Right atrium auricular region (tissue), 2 donors: ENCODE measurements at regions not wholly inside any gene's neighbourhood (a gene's known extent, or its start where the extent isn't known, plus 50 kb on each side); places are given as distances from the start of the nearest gene placed in this dataset.

Source experiments
- DNase-seq: peaks from one replicate; pipeline ENCODE4 v3.0.0-alpha.2; 2019; ENCODE audit warnings: low spot score
- H3K27ac ChIP-seq, 2 donors: fragments of 200-600 bp; sonication (generic); 1 replicate in 1 of 2; 2 replicates in 1 of 2; pipeline ENCODE4 v1.5.1; 2016 to 2019
- H3K27me3 ChIP-seq, 2 donors: fragments of 200-600 bp; sonication (generic); one replicate each; pipeline versions ENCODE4 v1.5.1 to v1.6.0; 2017 to 2019
- H3K36me3 ChIP-seq: fragments of 200-600 bp; sonication (generic); one replicate; pipeline ENCODE4 v1.5.1; 2016
- H3K4me1 ChIP-seq, 2 donors: fragments of 200-600 bp; sonication (generic); one replicate each; pipeline versions ENCODE4 v1.5.1 to v1.6.0; 2017 to 2019
- H3K4me3 ChIP-seq, 2 donors: fragments of 200-600 bp; sonication (generic); 1 replicate in 1 of 2; 2 replicates in 1 of 2; pipeline ENCODE4 v1.5.1; 2017 to 2019; ENCODE audit warnings: mild to moderate bottlenecking in 1 of 2, moderate library complexity in 1 of 2
- H3K9me3 ChIP-seq, 2 donors: fragments of 200-600 bp; sonication (generic); one replicate each; pipeline ENCODE4 v1.5.1; 2019
- CTCF ChIP-seq, 2 donors: fragments of 200-600 bp; sonication (generic); IDR thresholded peaks; one replicate each; pipeline ENCODE4 v1.5.1; 2019; ENCODE audit warnings: antibody characterized with exemption in 2 of 2

- DNase-seq, result no peak
- Histone ChIP-seq H3K4me3 (no peak overlapping the region), H3K27ac (no peak overlapping the region), H3K4me1 (no peaks in the 10 kb centered on the region), H3K36me3 (no peaks in the 10 kb centered on the region), H3K9me3 (peaks cover 0 to 7% of the 10 kb centered on the region in 2 donors), H3K27me3 (no peaks in the 10 kb centered on the region)
- TF ChIP-seq CTCF (IDR thresholded peaks at IDR 0.05), result no peak
Measured at GRCh38 chr9:103707181-103707580, 386.9 kb upstream of the SMC2 start.

GRCh38 chr9:103709366-103709765 is 384.7 kb upstream of the SMC2 start:
- peaks cover 0 to 11% of the 10 kb centered on the region in 2 donors for H3K9me3 ChIP-seq
- H3K27me3 ChIP-seq, result no peaks in the 10 kb centered on the region
- no peak overlapping the region for H3K4me3 ChIP-seq
- no peak for TF ChIP-seq CTCF (IDR thresholded peaks at IDR 0.05)
- H3K36me3 ChIP-seq, result no peaks in the 10 kb centered on the region
- no peak for DNase-seq
- no peak overlapping the region for H3K27ac ChIP-seq
- no peaks in the 10 kb centered on the region for H3K4me1 ChIP-seq

GRCh38 chr9:103713631-103714030 is 380.5 kb upstream of the SMC2 start:
- H3K4me3 ChIP-seq, result no peak overlapping the region
- TF ChIP-seq CTCF (IDR thresholded peaks at IDR 0.05), result no peak
- H3K36me3 ChIP-seq, result no peaks in the 10 kb centered on the region
- no peak overlapping the region for H3K27ac ChIP-seq
- H3K27me3 ChIP-seq, result no peaks in the 10 kb centered on the region
- H3K9me3 ChIP-seq, result peaks cover 0 to 11% of the 10 kb centered on the region in 2 donors
- H3K4me1 ChIP-seq, result no peaks in the 10 kb centered on the region
- no peak for DNase-seq

- Histone ChIP-seq H3K36me3 (no peaks in the 10 kb centered on the region), H3K9me3 (peaks cover 0 to 11% of the 10 kb centered on the region in 2 donors), H3K27ac (no peak overlapping the region), H3K27me3 (no peaks in the 10 kb centered on the region), H3K4me3 (no peak overlapping the region), H3K4me1 (no peaks in the 10 kb centered on the region)
- TF ChIP-seq CTCF (IDR thresholded peaks at IDR 0.05), result no peak
- DNase-seq, result no peak
Measured at GRCh38 chr9:103714992-103715391, 379.1 kb upstream of the SMC2 start.

- no peaks in the 10 kb centered on the region for H3K9me3 ChIP-seq
- no peak overlapping the region for H3K27ac ChIP-seq
- no peaks in the 10 kb centered on the region for H3K27me3 ChIP-seq
- no peak for TF ChIP-seq CTCF (IDR thresholded peaks at IDR 0.05)
- no peaks in the 10 kb centered on the region for H3K4me1 ChIP-seq
- no peak for DNase-seq
- H3K36me3 ChIP-seq, result no peaks in the 10 kb centered on the region
- H3K4me3 ChIP-seq, result no peak overlapping the region
Measured at GRCh38 chr9:103721056-103721455, 373.1 kb upstream of the SMC2 start.

GRCh38 chr9:103730866-103731265 is 363.2 kb upstream of the SMC2 start:
- no peaks in the 10 kb centered on the region for H3K36me3 ChIP-seq
- no peak for DNase-seq
- no peaks in the 10 kb centered on the region for H3K4me1 ChIP-seq
- TF ChIP-seq CTCF (IDR thresholded peaks at IDR 0.05), result no peak
- no peak overlapping the region for H3K4me3 ChIP-seq
- H3K27me3 ChIP-seq, result no peaks in the 10 kb centered on the region
- no peaks in the 10 kb centered on the region for H3K9me3 ChIP-seq
- no peak overlapping the region for H3K27ac ChIP-seq
